MM.1S (cell line): ENCODE measurements at regions not wholly inside any gene's neighbourhood (a gene's known extent, or its start where the extent isn't known, plus 50 kb on each side); places are given as distances from the start of the nearest gene placed in this dataset.

Source experiments
- EZH2 ChIP-seq: fragments of 300-600 bp; sonication (generic); optimal IDR thresholded peaks from 2 replicates; pipeline ENCODE3; 2017; ENCODE audit warnings: low read depth, mild to moderate bottlenecking, antibody characterized with exemption, low read length, mixed read lengths
- TF ChIP-seq, protein P1 (sequence below): fragments of 300-600 bp; sonication (generic); IDR thresholded peaks from 2 replicates; pipeline ENCODE4 v1.5.1; 2016; ENCODE audit warnings: antibody characterized with exemption, low read length, mixed read lengths

- TF ChIP-seq, protein P1, sequence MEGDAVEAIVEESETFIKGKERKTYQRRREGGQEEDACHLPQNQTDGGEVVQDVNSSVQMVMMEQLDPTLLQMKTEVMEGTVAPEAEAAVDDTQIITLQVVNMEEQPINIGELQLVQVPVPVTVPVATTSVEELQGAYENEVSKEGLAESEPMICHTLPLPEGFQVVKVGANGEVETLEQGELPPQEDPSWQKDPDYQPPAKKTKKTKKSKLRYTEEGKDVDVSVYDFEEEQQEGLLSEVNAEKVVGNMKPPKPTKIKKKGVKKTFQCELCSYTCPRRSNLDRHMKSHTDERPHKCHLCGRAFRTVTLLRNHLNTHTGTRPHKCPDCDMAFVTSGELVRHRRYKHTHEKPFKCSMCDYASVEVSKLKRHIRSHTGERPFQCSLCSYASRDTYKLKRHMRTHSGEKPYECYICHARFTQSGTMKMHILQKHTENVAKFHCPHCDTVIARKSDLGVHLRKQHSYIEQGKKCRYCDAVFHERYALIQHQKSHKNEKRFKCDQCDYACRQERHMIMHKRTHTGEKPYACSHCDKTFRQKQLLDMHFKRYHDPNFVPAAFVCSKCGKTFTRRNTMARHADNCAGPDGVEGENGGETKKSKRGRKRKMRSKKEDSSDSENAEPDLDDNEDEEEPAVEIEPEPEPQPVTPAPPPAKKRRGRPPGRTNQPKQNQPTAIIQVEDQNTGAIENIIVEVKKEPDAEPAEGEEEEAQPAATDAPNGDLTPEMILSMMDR: no peak
- no peak for TF ChIP-seq EZH2
These were observed 223.8 kb upstream of the FN1 start for GRCh38 chr2:215659650-215660049.
